Subcutaneous abdominal adipose tissue (tissue), 5 donors: ENCODE measurements at regions not wholly inside any gene's neighbourhood (a gene's known extent, or its start where the extent isn't known, plus 50 kb on each side); places are given as distances from the start of the nearest gene placed in this dataset.

ENCODE experiments used
- H3K27ac ChIP-seq: one replicate; pipeline ENCODE4 v1.7.0; 2013; ENCODE audit warnings: low read depth, mild to moderate bottlenecking, inconsistent platforms, low read length, moderate library complexity
- H3K27me3 ChIP-seq, 5 donors: one replicate each; pipeline ENCODE4 v1.7.0; 2013; ENCODE audit warnings: low read length in 5 of 5, inconsistent platforms in 1 of 5; ENCODE audit not compliant: control insufficient read depth in 5 of 5, insufficient read depth in 4 of 5
- H3K36me3 ChIP-seq, 5 donors: one replicate each; pipeline ENCODE4 v1.7.0; 2013; ENCODE audit warnings: low read length in 5 of 5; ENCODE audit not compliant: control insufficient read depth in 5 of 5, insufficient read depth in 5 of 5
- H3K4me1 ChIP-seq, 5 donors: one replicate each; pipeline ENCODE4 v1.7.0; 2013; ENCODE audit warnings: low read length in 5 of 5, mild to moderate bottlenecking in 3 of 5, moderate library complexity in 1 of 5; ENCODE audit not compliant: control insufficient read depth in 5 of 5, insufficient read depth in 5 of 5
- H3K4me3 ChIP-seq, 5 donors: one replicate each; pipeline ENCODE4 v1.7.0; 2013; ENCODE audit warnings: low read length in 5 of 5, low read depth in 1 of 5
- H3K9ac ChIP-seq, 5 donors: one replicate each; pipeline ENCODE4 v1.7.0; 2013; ENCODE audit warnings: low read length in 5 of 5, mild to moderate bottlenecking in 4 of 5, moderate library complexity in 3 of 5
- H3K9me3 ChIP-seq, 5 donors: one replicate each; pipeline ENCODE4 v1.7.0; 2013; ENCODE audit warnings: low read length in 5 of 5; ENCODE audit not compliant: control insufficient read depth in 5 of 5
- donor health status: healthy.
- donor health status: healthy.
- donor health status: healthy.
- donor health status: healthy.
- donor health status: healthy.

DNA sequence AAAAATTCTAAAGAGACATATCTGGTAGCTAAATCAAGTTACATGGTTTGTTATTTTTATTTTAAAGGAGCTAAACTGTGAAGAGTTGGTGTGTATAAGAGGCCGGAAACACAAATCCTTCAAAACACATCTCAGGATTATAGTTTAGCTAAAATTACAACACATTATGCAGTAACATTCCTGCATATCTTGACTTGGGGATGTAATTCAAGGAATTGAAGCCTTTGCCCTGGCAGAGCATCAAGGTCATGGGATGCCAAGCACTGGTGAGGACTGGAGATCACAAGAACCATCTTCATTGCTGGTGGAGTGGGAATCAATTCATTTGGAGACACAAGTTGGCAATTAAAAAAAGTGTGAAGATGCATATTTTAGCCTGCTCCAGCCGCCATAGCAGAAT lies 86.8 kb upstream of the LSM6 start:
- Histone ChIP-seq H3K27me3 (no peaks in the 10 kb centered on the region), H3K4me1 (no peaks in the 10 kb centered on the region), H3K27ac (no peak overlapping the region), H3K4me3 (no peak overlapping the region), H3K9me3 (no peaks in the 10 kb centered on the region), H3K9ac (no peak overlapping the region), H3K36me3 (no peaks in the 10 kb centered on the region)

GRCh38 chr4:146087856-146088255 lies 87.7 kb upstream of the LSM6 start:
- Histone ChIP-seq H3K9ac (no peak overlapping the region), H3K9me3 (no peaks in the 10 kb centered on the region), H3K36me3 (no peaks in the 10 kb centered on the region), H3K4me3 (no peak overlapping the region), H3K27me3 (no peaks in the 10 kb centered on the region), H3K27ac (no peak overlapping the region), H3K4me1 (no peaks in the 10 kb centered on the region)

- Histone ChIP-seq H3K36me3 (no peaks in the 10 kb centered on the region), H3K27ac (no peak overlapping the region), H3K4me3 (no peak overlapping the region), H3K9me3 (no peaks in the 10 kb centered on the region), H3K4me1 (peaks cover 0 to 6% (median 0%) of the 10 kb centered on the region in 5 donors), H3K9ac (no peak overlapping the region), H3K27me3 (no peaks in the 10 kb centered on the region)
These were observed 99.4 kb upstream of the LSM6 start for GRCh38 chr4:146076081-146076480.

DNA sequence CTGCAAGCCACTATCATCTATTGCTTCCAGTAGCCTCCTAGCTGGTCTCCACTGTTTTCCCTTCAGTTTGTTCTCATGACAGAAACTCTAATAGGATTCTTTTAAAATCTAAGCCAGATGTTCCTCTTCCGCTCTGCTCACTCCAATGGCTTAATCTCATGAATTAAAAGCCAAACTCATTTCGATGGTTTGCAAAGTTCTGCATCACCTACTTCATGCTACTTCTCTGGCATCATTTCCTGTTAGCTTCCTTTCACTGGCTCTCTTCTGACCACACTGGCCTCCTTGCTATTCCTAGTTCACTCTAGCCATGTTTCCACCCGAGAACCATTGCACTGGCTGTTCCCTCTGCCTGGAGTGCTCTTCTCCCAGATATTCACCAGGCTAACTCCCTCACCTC lies 102.0 kb upstream of the LSM6 start:
- H3K9ac ChIP-seq, result no peak overlapping the region
- H3K27me3 ChIP-seq, result no peaks in the 10 kb centered on the region
- H3K4me3 ChIP-seq, result no peak overlapping the region
- no peaks in the 10 kb centered on the region for H3K9me3 ChIP-seq
- peaks cover 0 to 6% (median 0%) of the 10 kb centered on the region in 5 donors for H3K4me1 ChIP-seq
- no peak overlapping the region for H3K27ac ChIP-seq
- H3K36me3 ChIP-seq, result no peaks in the 10 kb centered on the region

- no peak overlapping the region for H3K27ac ChIP-seq
- H3K9ac ChIP-seq, result no peak overlapping the region
- no peaks in the 10 kb centered on the region for H3K27me3 ChIP-seq
- peaks cover 0 to 6% (median 0%) of the 10 kb centered on the region in 5 donors for H3K4me1 ChIP-seq
- no peaks in the 10 kb centered on the region for H3K36me3 ChIP-seq
- H3K9me3 ChIP-seq, result no peaks in the 10 kb centered on the region
- no peak overlapping the region for H3K4me3 ChIP-seq
These were observed 103.1 kb upstream of the LSM6 start for GRCh38 chr4:146072376-146072775.

DNA sequence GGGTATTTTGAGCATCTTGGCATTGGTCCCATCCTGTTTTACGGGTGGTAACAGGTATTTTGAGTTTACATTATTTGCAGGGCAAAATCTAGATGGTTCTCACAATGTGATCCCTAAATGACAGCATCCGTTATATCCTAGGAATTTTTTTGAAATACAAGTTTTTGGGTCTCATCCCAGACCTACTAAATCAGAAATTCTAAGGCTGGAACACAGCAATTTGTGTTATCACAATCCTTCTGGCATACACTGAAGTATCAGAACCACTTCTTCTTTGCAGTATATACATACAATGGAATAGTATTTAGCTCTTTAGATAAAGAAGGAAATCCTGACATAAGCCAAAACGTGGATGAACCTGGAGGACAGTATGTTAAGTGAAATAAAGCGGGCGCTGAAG lies 104.1 kb upstream of the LSM6 start:
- peaks cover 0 to 6% (median 0%) of the 10 kb centered on the region in 5 donors for H3K4me1 ChIP-seq
- no peak overlapping the region for H3K9ac ChIP-seq
- no peak overlapping the region for H3K27ac ChIP-seq
- no peaks in the 10 kb centered on the region for H3K9me3 ChIP-seq
- no peaks in the 10 kb centered on the region for H3K36me3 ChIP-seq
- H3K4me3 ChIP-seq, result no peak overlapping the region
- no peaks in the 10 kb centered on the region for H3K27me3 ChIP-seq

DNA sequence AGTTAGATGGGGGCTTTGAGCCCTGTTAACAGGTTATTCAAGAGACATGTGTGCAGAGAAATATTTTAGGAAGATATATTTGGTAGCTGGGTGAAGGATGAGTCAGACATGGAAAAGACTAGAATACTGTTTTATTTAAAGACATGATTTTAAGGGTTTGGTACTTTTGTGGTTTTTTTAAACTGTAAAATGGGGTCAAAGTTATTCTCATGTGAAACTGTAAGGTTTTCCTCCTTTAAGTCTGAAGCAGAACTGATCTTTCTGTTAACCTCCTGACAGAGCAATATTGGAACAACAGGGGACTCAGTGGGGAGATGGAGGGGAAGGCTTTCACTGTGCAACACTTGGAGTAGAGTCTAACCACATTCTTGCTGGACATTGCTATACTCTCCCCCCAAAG lies 112.4 kb upstream of the LSM6 start:
- Histone ChIP-seq H3K9ac (no peak overlapping the region), H3K9me3 (no peaks in the 10 kb centered on the region), H3K4me1 (no peaks in the 10 kb centered on the region), H3K4me3 (no peak overlapping the region), H3K27ac (no peak overlapping the region), H3K27me3 (no peaks in the 10 kb centered on the region), H3K36me3 (no peaks in the 10 kb centered on the region)

DNA sequence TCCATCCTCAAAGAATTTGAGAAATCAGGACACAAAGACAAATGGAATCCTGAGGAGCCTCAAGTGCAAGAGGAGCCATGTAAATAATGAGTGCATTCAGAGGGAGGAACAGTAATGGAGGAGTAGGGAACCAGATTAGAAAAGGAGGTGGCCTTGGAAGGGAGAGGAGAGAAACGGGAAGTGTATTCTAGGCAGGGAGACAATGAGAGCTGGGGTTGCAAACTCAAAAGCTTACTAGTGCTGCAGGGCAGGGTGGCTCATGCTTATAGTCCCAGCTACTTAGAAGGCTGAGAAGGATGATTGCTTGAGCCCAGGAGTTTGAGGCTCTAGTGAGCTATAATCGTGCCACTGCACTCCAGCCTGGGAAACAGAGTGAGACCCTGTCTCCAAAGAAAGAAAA lies 113.2 kb upstream of the LSM6 start:
- Histone ChIP-seq H3K36me3 (no peaks in the 10 kb centered on the region), H3K9ac (no peak overlapping the region), H3K9me3 (no peaks in the 10 kb centered on the region), H3K4me1 (no peaks in the 10 kb centered on the region), H3K4me3 (no peak overlapping the region), H3K27me3 (no peaks in the 10 kb centered on the region), H3K27ac (no peak overlapping the region)

- H3K27ac ChIP-seq, result no peak overlapping the region
- no peaks in the 10 kb centered on the region for H3K4me1 ChIP-seq
These were observed 113.7 kb upstream of the LSM6 start for GRCh38 chr4:146061610-146062334.

GRCh38 chr4:146059865-146060264 lies 115.7 kb upstream of the LSM6 start:
- Histone ChIP-seq H3K27ac (no peak overlapping the region), H3K9ac (no peak overlapping the region), H3K27me3 (no peaks in the 10 kb centered on the region), H3K4me3 (no peak overlapping the region), H3K36me3 (no peaks in the 10 kb centered on the region), H3K4me1 (no peaks in the 10 kb centered on the region), H3K9me3 (no peaks in the 10 kb centered on the region)

More at GRCh38 chr4:146061610-146062334, 113.7 kb upstream of the LSM6 start:
- H3K9me3 ChIP-seq, result no peaks in the 10 kb centered on the region
- H3K36me3 ChIP-seq, result no peaks in the 10 kb centered on the region
- no peaks in the 10 kb centered on the region for H3K27me3 ChIP-seq
- H3K4me3 ChIP-seq, result no peak overlapping the region
- no peak overlapping the region for H3K9ac ChIP-seq
